Activated naive CD8-positive, alpha-beta T cell treated with anti-CD3 and anti-CD28 coated beads for 36 hours (primary cell): ENCODE measurements at regions not wholly inside any gene's neighbourhood (a gene's known extent, or its start where the extent isn't known, plus 50 kb on each side); places are given as distances from the start of the nearest gene placed in this dataset.

Experiments used
- DNase-seq: peaks from one replicate; pipeline ENCODE4 v3.0.0; 2021
- H3K27ac Mint-ChIP-seq: one replicate; pipeline ENCODE4 v1.8.0; 2022; ENCODE audit warnings: mild to moderate bottlenecking, moderate library complexity, mixed read lengths
- H3K27me3 Mint-ChIP-seq: one replicate; pipeline ENCODE4 v1.8.0; 2022; ENCODE audit warnings: mild to moderate bottlenecking, mixed read lengths
- H3K36me3 Mint-ChIP-seq: one replicate; pipeline ENCODE4 v1.8.0; 2021; ENCODE audit warnings: mild to moderate bottlenecking, mixed read lengths
- H3K4me1 Mint-ChIP-seq: one replicate; pipeline ENCODE4 v1.8.0; 2021; ENCODE audit warnings: mixed read lengths
- H3K4me3 Mint-ChIP-seq: one replicate; pipeline ENCODE4 v1.8.0; 2022; ENCODE audit warnings: mild to moderate bottlenecking, moderate library complexity, mixed read lengths
- H3K9me3 Mint-ChIP-seq: one replicate; pipeline ENCODE4 v1.8.0; 2022; ENCODE audit warnings: mixed read lengths

GRCh38 chr9:84393266-84393950 lies 52.9 kb upstream of the SLC28A3 start:
- no peak for DNase-seq
- Mint-ChIP-seq H3K9me3 (no peaks in the 10 kb centered on the region), H3K4me3 (no peak overlapping the region), H3K27ac (no peak overlapping the region), H3K4me1 (no peaks in the 10 kb centered on the region), H3K36me3 (no peaks in the 10 kb centered on the region), H3K27me3 (peaks cover 4% of the 10 kb centered on the region)

GRCh38 chr9:84394036-84394435 lies 53.5 kb upstream of the SLC28A3 start:
- no peak overlapping the region for H3K27ac Mint-ChIP-seq
- no peak overlapping the region for H3K4me3 Mint-ChIP-seq
- peaks cover 4% of the 10 kb centered on the region for H3K27me3 Mint-ChIP-seq
- no peak for DNase-seq
- no peaks in the 10 kb centered on the region for H3K36me3 Mint-ChIP-seq
- no peaks in the 10 kb centered on the region for H3K9me3 Mint-ChIP-seq
- H3K4me1 Mint-ChIP-seq: no peaks in the 10 kb centered on the region

- Mint-ChIP-seq H3K9me3 (no peaks in the 10 kb centered on the region), H3K27ac (no peak overlapping the region), H3K4me3 (no peak overlapping the region), H3K36me3 (no peaks in the 10 kb centered on the region), H3K4me1 (no peaks in the 10 kb centered on the region), H3K27me3 (peaks cover 3% of the 10 kb centered on the region)
- peak; percentile 47 for DNase-seq
Observed at GRCh38 chr9:84397151-84397728, 56.7 kb upstream of the SLC28A3 start.

- H3K36me3 Mint-ChIP-seq: no peaks in the 10 kb centered on the region
- no peak overlapping the region for H3K27ac Mint-ChIP-seq
- H3K9me3 Mint-ChIP-seq: no peaks in the 10 kb centered on the region
- H3K27me3 Mint-ChIP-seq: no peaks in the 10 kb centered on the region
- no peak overlapping the region for H3K4me3 Mint-ChIP-seq
- DNase-seq: no peak
- no peaks in the 10 kb centered on the region for H3K4me1 Mint-ChIP-seq
Observed at GRCh38 chr9:84397822-84398221, 57.3 kb upstream of the SLC28A3 start.

- no peak for DNase-seq
- no peak overlapping the region for H3K27ac Mint-ChIP-seq
- H3K4me3 Mint-ChIP-seq: no peak overlapping the region
- H3K36me3 Mint-ChIP-seq: no peaks in the 10 kb centered on the region
- H3K4me1 Mint-ChIP-seq: no peaks in the 10 kb centered on the region
- no peaks in the 10 kb centered on the region for H3K9me3 Mint-ChIP-seq
- no peaks in the 10 kb centered on the region for H3K27me3 Mint-ChIP-seq
Observed at GRCh38 chr9:84402517-84402916, 62.0 kb upstream of the SLC28A3 start.

- DNase-seq: no peak
- Mint-ChIP-seq H3K27ac (no peak overlapping the region), H3K9me3 (no peaks in the 10 kb centered on the region), H3K4me1 (no peaks in the 10 kb centered on the region), H3K4me3 (no peak overlapping the region), H3K27me3 (no peaks in the 10 kb centered on the region), H3K36me3 (no peaks in the 10 kb centered on the region)
Observed at GRCh38 chr9:84403288-84403687, 62.7 kb upstream of the SLC28A3 start.

- no peaks in the 10 kb centered on the region for H3K27me3 Mint-ChIP-seq
- no peak overlapping the region for H3K27ac Mint-ChIP-seq
- H3K4me1 Mint-ChIP-seq: no peaks in the 10 kb centered on the region
- H3K36me3 Mint-ChIP-seq: no peaks in the 10 kb centered on the region
- no peak for DNase-seq
- no peaks in the 10 kb centered on the region for H3K9me3 Mint-ChIP-seq
- no peak overlapping the region for H3K4me3 Mint-ChIP-seq
Observed at GRCh38 chr9:84404095-84404686, 63.6 kb upstream of the SLC28A3 start.

GRCh38 chr9:84405667-84406066 lies 65.1 kb upstream of the SLC28A3 start:
- Mint-ChIP-seq H3K27me3 (no peaks in the 10 kb centered on the region), H3K27ac (no peak overlapping the region), H3K9me3 (no peaks in the 10 kb centered on the region), H3K4me1 (no peaks in the 10 kb centered on the region), H3K36me3 (no peaks in the 10 kb centered on the region), H3K4me3 (no peak overlapping the region)
- DNase-seq: no peak

GRCh38 chr9:84408416-84408815 lies 67.9 kb upstream of the SLC28A3 start:
- H3K4me3 Mint-ChIP-seq: no peak overlapping the region
- DNase-seq: no peak
- H3K36me3 Mint-ChIP-seq: no peaks in the 10 kb centered on the region
- H3K27me3 Mint-ChIP-seq: no peaks in the 10 kb centered on the region
- H3K9me3 Mint-ChIP-seq: no peaks in the 10 kb centered on the region
- no peak overlapping the region for H3K27ac Mint-ChIP-seq
- H3K4me1 Mint-ChIP-seq: no peaks in the 10 kb centered on the region

- no peaks in the 10 kb centered on the region for H3K27me3 Mint-ChIP-seq
- H3K4me3 Mint-ChIP-seq: no peak overlapping the region
- no peaks in the 10 kb centered on the region for H3K36me3 Mint-ChIP-seq
- H3K4me1 Mint-ChIP-seq: no peaks in the 10 kb centered on the region
- no peak overlapping the region for H3K27ac Mint-ChIP-seq
- H3K9me3 Mint-ChIP-seq: no peaks in the 10 kb centered on the region
- no peak for DNase-seq
Observed at GRCh38 chr9:84411683-84412267, 71.2 kb upstream of the SLC28A3 start.

- no peak overlapping the region for H3K27ac Mint-ChIP-seq
- no peak overlapping the region for H3K4me3 Mint-ChIP-seq
- no peaks in the 10 kb centered on the region for H3K27me3 Mint-ChIP-seq
- no peaks in the 10 kb centered on the region for H3K36me3 Mint-ChIP-seq
- DNase-seq: no peak
- no peaks in the 10 kb centered on the region for H3K4me1 Mint-ChIP-seq
- H3K9me3 Mint-ChIP-seq: no peaks in the 10 kb centered on the region
Observed at GRCh38 chr9:84412654-84413053, 72.1 kb upstream of the SLC28A3 start.

GRCh38 chr9:84413301-84413700 lies 72.7 kb upstream of the SLC28A3 start:
- Mint-ChIP-seq H3K36me3 (no peaks in the 10 kb centered on the region), H3K9me3 (no peaks in the 10 kb centered on the region), H3K27ac (no peak overlapping the region), H3K4me3 (no peak overlapping the region), H3K4me1 (no peaks in the 10 kb centered on the region), H3K27me3 (no peaks in the 10 kb centered on the region)
- no peak for DNase-seq

GRCh38 chr9:84419031-84419602 lies 78.6 kb upstream of the SLC28A3 start:
- H3K4me3 Mint-ChIP-seq: no peak overlapping the region
- H3K4me1 Mint-ChIP-seq: no peaks in the 10 kb centered on the region
- no peak for DNase-seq
- no peaks in the 10 kb centered on the region for H3K36me3 Mint-ChIP-seq
- peaks cover 7% of the 10 kb centered on the region for H3K9me3 Mint-ChIP-seq
- peaks cover 4% of the 10 kb centered on the region for H3K27me3 Mint-ChIP-seq
- H3K27ac Mint-ChIP-seq: no peak overlapping the region

GRCh38 chr9:84424931-84425330 lies 84.4 kb upstream of the SLC28A3 start:
- H3K9me3 Mint-ChIP-seq: peaks cover 7% of the 10 kb centered on the region
- no peak for DNase-seq
- no peak overlapping the region for H3K27ac Mint-ChIP-seq
- H3K4me1 Mint-ChIP-seq: no peaks in the 10 kb centered on the region
- no peak overlapping the region for H3K4me3 Mint-ChIP-seq
- no peaks in the 10 kb centered on the region for H3K36me3 Mint-ChIP-seq
- peaks cover 4% of the 10 kb centered on the region for H3K27me3 Mint-ChIP-seq

GRCh38 chr9:84432746-84433145 lies 92.2 kb upstream of the SLC28A3 start:
- Mint-ChIP-seq H3K9me3 (no peaks in the 10 kb centered on the region), H3K27me3 (no peaks in the 10 kb centered on the region), H3K27ac (no peak overlapping the region), H3K4me1 (no peaks in the 10 kb centered on the region), H3K36me3 (no peaks in the 10 kb centered on the region), H3K4me3 (no peak overlapping the region)
- DNase-seq: no peak
